C4-2B (cell line): ENCODE measurements at regions not wholly inside any gene's neighbourhood (a gene's known extent, or its start where the extent isn't known, plus 50 kb on each side); places are given as distances from the start of the nearest gene placed in this dataset.

Source experiments
- H3K27ac ChIP-seq: fragments of 450-650 bp; 2 replicates; pipeline ENCODE4 v1.5.1; 2017
- ZFX ChIP-seq: fragments of 450-650 bp; IDR thresholded peaks from 2 replicates; pipeline ENCODE4 v1.6.1; 2017
- TF ChIP-seq, protein P1 (sequence below): fragments of 450-650 bp; conservative IDR thresholded peaks from 2 replicates; pipeline ENCODE4 v1.5.1; 2017; ENCODE audit warnings: mild to moderate bottlenecking

- TF ChIP-seq, protein P1, sequence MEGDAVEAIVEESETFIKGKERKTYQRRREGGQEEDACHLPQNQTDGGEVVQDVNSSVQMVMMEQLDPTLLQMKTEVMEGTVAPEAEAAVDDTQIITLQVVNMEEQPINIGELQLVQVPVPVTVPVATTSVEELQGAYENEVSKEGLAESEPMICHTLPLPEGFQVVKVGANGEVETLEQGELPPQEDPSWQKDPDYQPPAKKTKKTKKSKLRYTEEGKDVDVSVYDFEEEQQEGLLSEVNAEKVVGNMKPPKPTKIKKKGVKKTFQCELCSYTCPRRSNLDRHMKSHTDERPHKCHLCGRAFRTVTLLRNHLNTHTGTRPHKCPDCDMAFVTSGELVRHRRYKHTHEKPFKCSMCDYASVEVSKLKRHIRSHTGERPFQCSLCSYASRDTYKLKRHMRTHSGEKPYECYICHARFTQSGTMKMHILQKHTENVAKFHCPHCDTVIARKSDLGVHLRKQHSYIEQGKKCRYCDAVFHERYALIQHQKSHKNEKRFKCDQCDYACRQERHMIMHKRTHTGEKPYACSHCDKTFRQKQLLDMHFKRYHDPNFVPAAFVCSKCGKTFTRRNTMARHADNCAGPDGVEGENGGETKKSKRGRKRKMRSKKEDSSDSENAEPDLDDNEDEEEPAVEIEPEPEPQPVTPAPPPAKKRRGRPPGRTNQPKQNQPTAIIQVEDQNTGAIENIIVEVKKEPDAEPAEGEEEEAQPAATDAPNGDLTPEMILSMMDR, result no peak
- no peak for TF ChIP-seq ZFX
- H3K27ac ChIP-seq, result no peak overlapping the region
Observed at GRCh38 chr7:117974891-117975290, 101.7 kb upstream of the CTTNBP2 start.

GRCh38 chr7:117975476-117975875 is 102.2 kb upstream of the CTTNBP2 start:
- H3K27ac ChIP-seq, result no peak overlapping the region
- TF ChIP-seq, protein P1, result no peak
- TF ChIP-seq ZFX, result no peak

DNA sequence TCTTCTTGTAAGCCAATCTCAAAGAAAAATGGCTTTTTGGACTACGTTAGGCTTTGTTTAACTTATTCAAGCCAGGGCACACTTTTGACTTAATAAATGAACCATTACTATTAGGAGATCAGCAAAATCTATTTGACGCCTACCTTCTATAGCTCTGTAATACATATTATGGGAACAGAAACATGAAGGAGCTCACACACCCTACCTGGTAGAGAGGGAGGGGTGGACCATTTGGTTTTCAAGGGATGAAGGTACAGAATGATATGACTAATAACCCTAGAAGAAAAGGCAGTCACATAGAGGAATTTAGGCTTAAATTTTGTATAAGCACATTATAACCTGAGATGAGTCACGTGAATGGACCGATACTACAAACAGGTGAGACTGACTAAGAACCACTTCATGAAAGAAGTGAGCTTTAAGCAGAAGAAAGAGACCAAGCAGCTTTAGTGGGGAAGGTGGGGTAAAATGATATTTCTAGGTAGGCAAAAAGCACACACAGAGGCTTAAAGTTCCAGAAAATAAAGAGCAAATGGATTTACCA is 106.8 kb upstream of the CTTNBP2 start:
- no peak overlapping the region for H3K27ac ChIP-seq
- TF ChIP-seq, protein P1, result no peak
- no peak for TF ChIP-seq ZFX

- TF ChIP-seq, protein P1, result no peak
- no peak for TF ChIP-seq ZFX
- no peak overlapping the region for H3K27ac ChIP-seq
Observed at GRCh38 chr7:117982071-117983055, 109.1 kb upstream of the CTTNBP2 start.

- no peak overlapping the region for H3K27ac ChIP-seq
- TF ChIP-seq ZFX, result no peak
- TF ChIP-seq, protein P1, result no peak
Observed at GRCh38 chr7:117986645-117987269, 113.5 kb upstream of the CTTNBP2 start.

- TF ChIP-seq ZFX, result no peak
- TF ChIP-seq, protein P1, result no peak
- H3K27ac ChIP-seq, result no peak overlapping the region
Observed at GRCh38 chr7:117990834-117991233, 117.6 kb upstream of the CTTNBP2 start.
